ENCODE measurements at regions not wholly inside any gene's neighbourhood (a gene's known extent, or its start where the extent isn't known, plus 50 kb on each side); places are given as distances from the start of the nearest gene placed in this dataset.

GRCh38 chr10:4169448-4169847, 384.4 kb upstream of the KLF6 start:
- H3K27me3 ChIP-seq (ENCODE audit: control insufficient read depth in 2 of 2, insufficient read depth in 2 of 2, low read length in 2 of 2): no peaks in the 10 kb centered on the region
- no peaks in the 10 kb centered on the region for H3K79me2 ChIP-seq (ENCODE audit: control insufficient read depth, insufficient read depth, low read length)
- no peaks in the 10 kb centered on the region for H3K9me1 ChIP-seq (replicated peaks; ENCODE audit: control insufficient read depth, extremely low read depth, insufficient read depth, low read length)
- no peak overlapping the region for H2AFZ ChIP-seq (ENCODE audit: low read depth, low read length)
- H4K20me1 ChIP-seq (replicated peaks; ENCODE audit: control insufficient read depth, extremely low read depth, insufficient read depth, low read length): no peaks in the 10 kb centered on the region
- H3K9ac ChIP-seq (replicated peaks; ENCODE audit: extremely low read depth, insufficient read depth, low read length): no peak overlapping the region
- DNase-seq (ENCODE audit: low read depth, low spot score) (no peak), FAIRE-seq (no peak)
- dilution Hi-C loops (cut with MboI; ENCODE audit: extremely low pct_ligation_motif_present, low sequenced_read_pairs) (no loop called here), intact Hi-C loops (cut with micrococcal nuclease) (no loop called here)
- ChIA-PET CTCF (interaction anchor here (1.2 kb wide), 1 partner anchor 11 kb away, joined by 3 read pairs; no protein-coding TSS in a partner anchor), POLR2A (no interaction called here)
- H3K4me3 ChIP-seq (replicated peaks in 1 of 3; ENCODE audit: insufficient read depth in 1 of 3, low read depth in 1 of 3, low read length in 3 of 3): no peak overlapping the region
- no peaks in the 10 kb centered on the region for H3K4me1 ChIP-seq (ENCODE audit: control insufficient read depth, extremely low read depth, insufficient read depth, low read length)
- H3K36me3 ChIP-seq (ENCODE audit: control insufficient read depth in 2 of 2, extremely low read depth in 1 of 2, insufficient read depth in 2 of 2, low read length in 2 of 2): no peaks in the 10 kb centered on the region
- no peaks in the 10 kb centered on the region for H3K9me3 ChIP-seq (replicated peaks; ENCODE audit: control insufficient read depth, insufficient read depth, low read length)
- BruUV-seq (replicated peaks): no TSS peak
- no peak overlapping the region for H3K27ac ChIP-seq (ENCODE audit: insufficient read depth, low read depth, low read length)
- H3K4me2 ChIP-seq (ENCODE audit: insufficient read depth, low read length): no peak overlapping the region
- TF ChIP-seq EZH2 (IDR thresholded peaks at IDR 0.05; ENCODE audit: borderline replicate concordance, low read depth, low read length, severe bottlenecking) (no peak), GATA2 (IDR thresholded peaks at IDR 0.05; ENCODE audit: insufficient read depth, insufficient read length, low read depth, low read length) (no peak), POLR2A (IDR thresholded peaks at IDR 0.05; ENCODE audit: low read depth, low read length) (no peak)

- dilution Hi-C loops (cut with MboI; ENCODE audit: extremely low pct_ligation_motif_present, low sequenced_read_pairs): no loop called here
- no peak overlapping the region for H2AFZ ChIP-seq (ENCODE audit: low read depth, low read length)
- no peaks in the 10 kb centered on the region for H3K9me3 ChIP-seq (replicated peaks; ENCODE audit: control insufficient read depth, insufficient read depth, low read length)
- POLR2A ChIA-PET: no interaction called here
- H3K27me3 ChIP-seq (ENCODE audit: control insufficient read depth in 2 of 2, insufficient read depth in 2 of 2, low read length in 2 of 2): no peaks in the 10 kb centered on the region
- no peaks in the 10 kb centered on the region for H3K9me1 ChIP-seq (replicated peaks; ENCODE audit: control insufficient read depth, extremely low read depth, insufficient read depth, low read length)
- intact Hi-C loops (cut with micrococcal nuclease): no loop called here
- no peak overlapping the region for H3K9ac ChIP-seq (replicated peaks; ENCODE audit: extremely low read depth, insufficient read depth, low read length)
- H3K79me2 ChIP-seq (ENCODE audit: control insufficient read depth, insufficient read depth, low read length): no peaks in the 10 kb centered on the region
- no peak for FAIRE-seq
- H4K20me1 ChIP-seq (replicated peaks; ENCODE audit: control insufficient read depth, extremely low read depth, insufficient read depth, low read length): no peaks in the 10 kb centered on the region
- H3K27ac ChIP-seq (ENCODE audit: insufficient read depth, low read depth, low read length): no peak overlapping the region
- H3K4me1 ChIP-seq (ENCODE audit: control insufficient read depth, extremely low read depth, insufficient read depth, low read length): no peaks in the 10 kb centered on the region
- H3K36me3 ChIP-seq (ENCODE audit: control insufficient read depth in 2 of 2, extremely low read depth in 1 of 2, insufficient read depth in 2 of 2, low read length in 2 of 2): no peaks in the 10 kb centered on the region
- no peak for TF ChIP-seq POLR2AphosphoS5 (IDR thresholded peaks at IDR 0.05; ENCODE audit: insufficient read depth, low read depth, low read length)
- TF ChIP-seq MYC (IDR thresholded peaks at IDR 0.05; ENCODE audit: low read depth, low read length): no peak
- TF ChIP-seq JUN (IDR thresholded peaks at IDR 0.05; ENCODE audit: borderline replicate concordance, insufficient read depth, insufficient read length, low read depth): no peak
- no TSS peak for BruUV-seq (replicated peaks)
- CTCF ChIA-PET: no interaction called here
- H3K4me3 ChIP-seq (replicated peaks in 1 of 3; ENCODE audit: insufficient read depth in 1 of 3, low read depth in 1 of 3, low read length in 3 of 3): no peak overlapping the region
- no peak for DNase-seq (ENCODE audit: low read depth, low spot score)
- no peak overlapping the region for H3K4me2 ChIP-seq (ENCODE audit: insufficient read depth, low read length)
These were observed 382.2 kb upstream of the KLF6 start for GRCh38 chr10:4167216-4167615.
